ENCODE measurements at regions not wholly inside any gene's neighbourhood (a gene's known extent, or its start where the extent isn't known, plus 50 kb on each side); places are given as distances from the start of the nearest gene placed in this dataset.

- no peaks in the 10 kb centered on the region for H3K79me2 ChIP-seq (ENCODE audit: control insufficient read depth, insufficient read depth, low read length)
- FAIRE-seq = no peak
- POLR2A ChIA-PET = no interaction called here
- no peak overlapping the region for H3K9ac ChIP-seq (replicated peaks; ENCODE audit: extremely low read depth, insufficient read depth, low read length)
- no peak overlapping the region for H3K4me2 ChIP-seq (ENCODE audit: insufficient read depth, low read length)
- no peak overlapping the region for H2AFZ ChIP-seq (ENCODE audit: low read depth, low read length)
- H3K9me3 ChIP-seq (replicated peaks; ENCODE audit: control insufficient read depth, insufficient read depth, low read length) = peaks cover 2% of the 10 kb centered on the region
- no peak overlapping the region for H3K27ac ChIP-seq (ENCODE audit: insufficient read depth, low read depth, low read length)
- intact Hi-C loops (cut with micrococcal nuclease) = no loop called here
- no peaks in the 10 kb centered on the region for H3K36me3 ChIP-seq (ENCODE audit: control insufficient read depth in 2 of 2, extremely low read depth in 1 of 2, insufficient read depth in 2 of 2, low read length in 2 of 2)
- no peak overlapping the region for H3K4me3 ChIP-seq (replicated peaks in 1 of 3; ENCODE audit: insufficient read depth in 1 of 3, low read depth in 1 of 3, low read length in 3 of 3)
- DNase-seq (ENCODE audit: low read depth, low spot score) = no peak
- H3K9me1 ChIP-seq (replicated peaks; ENCODE audit: control insufficient read depth, extremely low read depth, insufficient read depth, low read length) = no peaks in the 10 kb centered on the region
- BruUV-seq (replicated peaks) = no TSS peak
- CTCF ChIA-PET = no interaction called here
- no peaks in the 10 kb centered on the region for H3K27me3 ChIP-seq (ENCODE audit: control insufficient read depth in 2 of 2, insufficient read depth in 2 of 2, low read length in 2 of 2)
- no peak for TF ChIP-seq GATA2 (IDR thresholded peaks at IDR 0.05; ENCODE audit: insufficient read depth, insufficient read length, low read depth, low read length)
- TF ChIP-seq MYC (IDR thresholded peaks at IDR 0.05; ENCODE audit: low read depth, low read length) = no peak
- TF ChIP-seq JUN (IDR thresholded peaks at IDR 0.05; ENCODE audit: borderline replicate concordance, insufficient read depth, insufficient read length, low read depth) = no peak
- TF ChIP-seq POLR2AphosphoS5 (IDR thresholded peaks at IDR 0.05; ENCODE audit: insufficient read depth, low read depth, low read length) = no peak
- TF ChIP-seq POLR2A (IDR thresholded peaks at IDR 0.05; ENCODE audit: low read depth, low read length) = no peak
- no peak for TF ChIP-seq CTCF (IDR thresholded peaks at IDR 0.05; ENCODE audit: extremely low read depth in 1 of 2, insufficient read depth in 1 of 2, low read depth in 1 of 2, low read length in 2 of 2)
- no peak for TF ChIP-seq MAX (IDR thresholded peaks at IDR 0.05; ENCODE audit: insufficient read depth, insufficient read length)
- no peaks in the 10 kb centered on the region for H4K20me1 ChIP-seq (replicated peaks; ENCODE audit: control insufficient read depth, extremely low read depth, insufficient read depth, low read length)
- no peaks in the 10 kb centered on the region for H3K4me1 ChIP-seq (ENCODE audit: control insufficient read depth, extremely low read depth, insufficient read depth, low read length)
- dilution Hi-C loops (cut with MboI; ENCODE audit: extremely low pct_ligation_motif_present, low sequenced_read_pairs) = no loop called here
Measured at GRCh38 chr3:164521644-164522043, 556.7 kb downstream of the SI start.

- Histone ChIP-seq H3K27me3 (ENCODE audit: control insufficient read depth in 2 of 2, insufficient read depth in 2 of 2, low read length in 2 of 2) (no peaks in the 10 kb centered on the region), H3K79me2 (ENCODE audit: control insufficient read depth, insufficient read depth, low read length) (no peaks in the 10 kb centered on the region), H3K36me3 (ENCODE audit: control insufficient read depth in 2 of 2, extremely low read depth in 1 of 2, insufficient read depth in 2 of 2, low read length in 2 of 2) (no peaks in the 10 kb centered on the region), H3K4me1 (ENCODE audit: control insufficient read depth, extremely low read depth, insufficient read depth, low read length) (no peaks in the 10 kb centered on the region), H2AFZ (ENCODE audit: low read depth, low read length) (no peak overlapping the region), H4K20me1 (replicated peaks; ENCODE audit: control insufficient read depth, extremely low read depth, insufficient read depth, low read length) (no peaks in the 10 kb centered on the region), H3K4me2 (ENCODE audit: insufficient read depth, low read length) (no peak overlapping the region), H3K9me1 (replicated peaks; ENCODE audit: control insufficient read depth, extremely low read depth, insufficient read depth, low read length) (no peaks in the 10 kb centered on the region), H3K9me3 (replicated peaks; ENCODE audit: control insufficient read depth, insufficient read depth, low read length) (peaks cover 2% of the 10 kb centered on the region), H3K4me3 (replicated peaks in 1 of 3; ENCODE audit: insufficient read depth in 1 of 3, low read depth in 1 of 3, low read length in 3 of 3) (no peak overlapping the region), H3K9ac (replicated peaks; ENCODE audit: extremely low read depth, insufficient read depth, low read length) (no peak overlapping the region), H3K27ac (ENCODE audit: insufficient read depth, low read depth, low read length) (no peak overlapping the region)
- dilution Hi-C loops (cut with MboI; ENCODE audit: extremely low pct_ligation_motif_present, low sequenced_read_pairs) = no loop called here
- no peak for FAIRE-seq
- TF ChIP-seq EZH2 (IDR thresholded peaks at IDR 0.05; ENCODE audit: borderline replicate concordance, low read depth, low read length, severe bottlenecking) = no peak
- TF ChIP-seq FOS (IDR thresholded peaks at IDR 0.05; ENCODE audit: borderline replicate concordance, insufficient read depth, low read length) = no peak
- no peak for TF ChIP-seq JUN (IDR thresholded peaks at IDR 0.05; ENCODE audit: borderline replicate concordance, insufficient read depth, insufficient read length, low read depth)
- TF ChIP-seq MYC (IDR thresholded peaks at IDR 0.05; ENCODE audit: low read depth, low read length) = no peak
- no peak for TF ChIP-seq MAX (IDR thresholded peaks at IDR 0.05; ENCODE audit: insufficient read depth, insufficient read length)
- TF ChIP-seq CTCF (IDR thresholded peaks at IDR 0.05; ENCODE audit: extremely low read depth in 1 of 2, insufficient read depth in 1 of 2, low read depth in 1 of 2, low read length in 2 of 2) = no peak
- no peak for TF ChIP-seq POLR2AphosphoS5 (IDR thresholded peaks at IDR 0.05; ENCODE audit: insufficient read depth, low read depth, low read length)
- no peak for TF ChIP-seq POLR2A (IDR thresholded peaks at IDR 0.05; ENCODE audit: low read depth, low read length)
- no peak for TF ChIP-seq GATA2 (IDR thresholded peaks at IDR 0.05; ENCODE audit: insufficient read depth, insufficient read length, low read depth, low read length)
- BruUV-seq (replicated peaks) = no TSS peak
- ChIA-PET POLR2A (no interaction called here), CTCF (no interaction called here)
- no peak for DNase-seq (ENCODE audit: low read depth, low spot score)
- intact Hi-C loops (cut with micrococcal nuclease) = no loop called here
Measured at GRCh38 chr3:164521139-164521538, 557.2 kb downstream of the SI start.

Measured in endothelial cell of umbilical vein (primary cell).